ENCODE measurements at regions not wholly inside any gene's neighbourhood (a gene's known extent, or its start where the extent isn't known, plus 50 kb on each side); places are given as distances from the start of the nearest gene placed in this dataset.

- no peak for TF ChIP-seq POLR2A (IDR thresholded peaks at IDR 0.05)
- TF ChIP-seq CTCF (IDR thresholded peaks at IDR 0.05), result no peak
These were observed 468.0 kb upstream of the SLIT2 start for GRCh38 chr4:19783667-19784223.
